ENCODE measurements at regions not wholly inside any gene's neighbourhood (a gene's known extent, or its start where the extent isn't known, plus 50 kb on each side); places are given as distances from the start of the nearest gene placed in this dataset.

DNA sequence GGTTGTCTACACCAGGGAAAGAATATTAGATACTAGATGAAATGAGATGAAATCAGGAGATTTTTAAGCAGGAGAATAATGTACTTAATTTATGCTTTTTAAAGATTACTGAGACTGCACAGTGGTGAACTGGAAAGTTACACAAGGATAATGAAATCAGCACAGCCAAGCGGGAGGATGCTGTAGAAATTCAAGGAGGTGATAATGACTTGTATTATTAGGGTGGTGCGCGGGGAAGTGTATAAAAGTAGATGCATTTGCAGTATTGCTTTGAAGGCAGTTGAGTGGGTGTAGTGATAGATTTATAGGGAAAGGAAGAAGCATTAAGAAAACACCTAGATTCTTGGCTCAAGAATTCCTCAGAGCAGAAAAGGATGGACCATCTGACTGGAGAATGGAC lies 359.5 kb upstream of the SPHKAP start:
- TF ChIP-seq EZH2phosphoT487 (IDR thresholded peaks at IDR 0.05; ENCODE audit: insufficient read depth, low read depth) (no peak), EZH2 (IDR thresholded peaks at IDR 0.05; ENCODE audit: insufficient read depth, poor library complexity, severe bottlenecking) (no peak)
